H9 (cell line): ENCODE measurements at regions not wholly inside any gene's neighbourhood (a gene's known extent, or its start where the extent isn't known, plus 50 kb on each side); places are given as distances from the start of the nearest gene placed in this dataset.

Source experiments
- DNase-seq: peaks from one replicate; pipeline ENCODE4 v3.0.0-alpha.2; 2017
- H2AFZ ChIP-seq: one replicate; pipeline ENCODE4 v1.6.1; 2013; ENCODE audit warnings: mild to moderate bottlenecking, low read length, control low read depth, moderate library complexity
- H2AK5ac ChIP-seq: 2 replicates; pipeline ENCODE4 v1.6.1; 2013; ENCODE audit warnings: low read length, control low read depth, mixed read lengths; ENCODE audit not compliant: insufficient read length
- H2BK120ac ChIP-seq: one replicate; pipeline ENCODE4 v1.6.1; 2013; ENCODE audit warnings: low read depth, mild to moderate bottlenecking, low read length, control low read depth, inconsistent platforms; ENCODE audit not compliant: poor library complexity, severe bottlenecking
- H2BK12ac ChIP-seq: 2 replicates; pipeline ENCODE4 v1.6.1; 2013; ENCODE audit warnings: low read length, control low read depth, mixed read lengths, low read depth; ENCODE audit not compliant: insufficient read length
- H2BK15ac ChIP-seq: 2 replicates; pipeline ENCODE4 v1.6.1; 2013; ENCODE audit warnings: low read depth, low read length, control low read depth
- H2BK20ac ChIP-seq: one replicate; pipeline ENCODE4 v1.6.1; 2013; ENCODE audit warnings: low read depth, mild to moderate bottlenecking, low read length, control low read depth, inconsistent platforms; ENCODE audit not compliant: poor library complexity, severe bottlenecking
- H2BK5ac ChIP-seq: 2 replicates; pipeline ENCODE4 v1.6.1; 2013; ENCODE audit warnings: low read length, control low read depth, mixed read lengths; ENCODE audit not compliant: insufficient read length
- H3K14ac ChIP-seq: 2 replicates; pipeline ENCODE4 v1.6.1; 2013; ENCODE audit warnings: low read length, control low read depth; ENCODE audit not compliant: insufficient read depth
- H3K18ac ChIP-seq: 2 replicates; pipeline ENCODE4 v1.6.1; 2013; ENCODE audit warnings: low read depth, mild to moderate bottlenecking, mixed read lengths, low read length, control low read depth; ENCODE audit not compliant: insufficient read length
- H3K23ac ChIP-seq: 2 replicates; pipeline ENCODE4 v1.6.1; 2013; ENCODE audit warnings: low read length, control low read depth, mixed read lengths, low read depth; ENCODE audit not compliant: insufficient read length
- H3K23me2 ChIP-seq: 2 replicates; pipeline ENCODE4 v1.6.1; 2013; ENCODE audit warnings: low read depth, mild to moderate bottlenecking, mixed read lengths, low read length, control low read depth; ENCODE audit not compliant: insufficient read length, poor library complexity, severe bottlenecking
- H3K27ac ChIP-seq: 2 replicates; pipeline ENCODE4 v1.5.1; 2013; ENCODE audit warnings: low read length, control low read depth, mixed read lengths, low read depth; ENCODE audit not compliant: insufficient read length
- H3K27me3 ChIP-seq: 2 replicates; pipeline ENCODE4 v1.6.1; 2013; ENCODE audit warnings: low read length, control low read depth, inconsistent platforms; ENCODE audit not compliant: insufficient read depth
- H3K4ac ChIP-seq: 2 replicates; pipeline ENCODE4 v1.6.1; 2013; ENCODE audit warnings: low read depth, mild to moderate bottlenecking, control low read depth, inconsistent platforms, low read length, moderate library complexity
- H3K4me1 ChIP-seq: 2 replicates; pipeline ENCODE4 v1.6.1; 2013; ENCODE audit warnings: low read length, control low read depth, inconsistent platforms; ENCODE audit not compliant: insufficient read depth
- H3K4me2 ChIP-seq: 2 replicates; pipeline ENCODE4 v1.6.1; 2013; ENCODE audit warnings: low read length, control low read depth, mixed read lengths; ENCODE audit not compliant: insufficient read length, insufficient read depth
- H3K56ac ChIP-seq: 2 replicates; pipeline ENCODE4 v1.6.1; 2013; ENCODE audit warnings: low read depth, mild to moderate bottlenecking, mixed read lengths, low read length, control low read depth; ENCODE audit not compliant: insufficient read length
- H3K79me1 ChIP-seq: 2 replicates; pipeline ENCODE4 v1.6.1; 2013; ENCODE audit warnings: low read depth, mild to moderate bottlenecking, moderate library complexity, low read length, control low read depth, inconsistent platforms; ENCODE audit not compliant: insufficient read depth, poor library complexity, severe bottlenecking
- H3K79me2 ChIP-seq: 2 replicates; pipeline ENCODE4 v1.6.1; 2013; ENCODE audit warnings: low read length, control low read depth, inconsistent platforms; ENCODE audit not compliant: insufficient read depth
- H3K9ac ChIP-seq: 2 replicates; pipeline ENCODE4 v1.6.1; 2013; ENCODE audit warnings: low read length, control low read depth, mixed read lengths; ENCODE audit not compliant: insufficient read length; ENCODE audit errors: extremely low read depth
- H3K9me3 ChIP-seq: one replicate; pipeline ENCODE4 v1.6.1; 2013; ENCODE audit warnings: low read depth, low read length, inconsistent platforms; ENCODE audit not compliant: control insufficient read depth
- H3T11ph ChIP-seq: one replicate; pipeline ENCODE4 v1.6.1; 2013; ENCODE audit warnings: mild to moderate bottlenecking, low read length, control low read depth, inconsistent platforms
- H4K20me1 ChIP-seq: one replicate; pipeline ENCODE4 v1.6.1; 2013; ENCODE audit not compliant: control insufficient read depth, insufficient read length, insufficient read depth
- H4K5ac ChIP-seq: 2 replicates; pipeline ENCODE4 v1.6.1; 2013; ENCODE audit warnings: low read depth, mild to moderate bottlenecking, mixed read lengths, low read length, control low read depth; ENCODE audit not compliant: insufficient read length
- H4K8ac ChIP-seq: replicated peaks from 2 replicates; pipeline ENCODE4 v1.6.1; 2013; ENCODE audit warnings: low read length, control low read depth, mixed read lengths, low read depth; ENCODE audit not compliant: insufficient read length
- H4K91ac ChIP-seq: 2 replicates; pipeline ENCODE4 v1.6.1; 2013; ENCODE audit warnings: low read depth, mild to moderate bottlenecking, moderate library complexity, mixed read lengths, low read length, control low read depth; ENCODE audit not compliant: insufficient read length
- H3K27ac Mint-ChIP-seq, 3 experiments: 2 replicates in 2 of 3; 3 replicates in 1 of 3; pipeline ENCODE4 v1.8.0; 2020 to 2021; ENCODE audit warnings: mixed read lengths in 3 of 3, mild to moderate bottlenecking in 1 of 3, moderate library complexity in 1 of 3
- H3K27me3 Mint-ChIP-seq: 2 replicates; pipeline ENCODE4 v1.8.0; 2021; ENCODE audit warnings: low read depth, mild to moderate bottlenecking, moderate library complexity, mixed read lengths
- H3K36me3 Mint-ChIP-seq, 3 experiments: 2 replicates in 2 of 3; 3 replicates in 1 of 3; pipeline ENCODE4 v1.8.0; 2020 to 2021; ENCODE audit warnings: low read depth in 3 of 3, mixed read lengths in 3 of 3; ENCODE audit not compliant: insufficient read depth in 1 of 3
- H3K4me1 Mint-ChIP-seq, 2 experiments: 2 replicates each; pipeline ENCODE4 v1.8.0; 2020; ENCODE audit warnings: mixed read lengths in 2 of 2
- H3K4me3 Mint-ChIP-seq, 2 experiments: 2 replicates in 1 of 2; 3 replicates in 1 of 2; pipeline ENCODE4 v1.8.0; 2020 to 2021; ENCODE audit warnings: mild to moderate bottlenecking in 2 of 2, mixed read lengths in 2 of 2, moderate library complexity in 1 of 2
- H3K9me3 Mint-ChIP-seq, 2 experiments: 2 replicates in 1 of 2; 3 replicates in 1 of 2; pipeline ENCODE4 v1.8.0; 2020; ENCODE audit warnings: mild to moderate bottlenecking in 2 of 2, mixed read lengths in 2 of 2, moderate library complexity in 1 of 2
- CTCF ChIP-seq: fragments of 200-600 bp; sonication (generic); conservative IDR thresholded peaks from 3 replicates; pipeline ENCODE4 v1.8.0; 2021; ENCODE audit warnings: antibody characterized with exemption, mild to moderate bottlenecking
- WGBS: extraction: QIAGEN DNeasy Blood & Tissue Kit; methylation state at CpG from one replicate; pipeline ENCODE4 v1.1.7; 2013; ENCODE audit warnings: missing lambda C conversion rate, low lambda C conversion rate, mixed read lengths; ENCODE audit not compliant: insufficient read length; ENCODE audit errors: extremely low coverage; 5-methylcytosine and 5-hydroxymethylcytosine counted together

GRCh38 chr13:39226359-39226758, 188.1 kb downstream of the NHLRC3 start:
- Histone ChIP-seq H2BK15ac (no peak overlapping the region), H2AFZ (no peak overlapping the region), H3K14ac (no peak overlapping the region), H2BK120ac (no peak overlapping the region), H3K4me2 (no peak overlapping the region), H2BK20ac (no peak overlapping the region), H3K23ac (no peak overlapping the region), H2BK5ac (no peak overlapping the region), H3K9ac (no peak overlapping the region), H3K56ac (no peak overlapping the region), H3K4ac (no peak overlapping the region), H2BK12ac (no peak overlapping the region), H3K27ac (no peak overlapping the region), H3K79me1 (no peaks in the 10 kb centered on the region), H3K23me2 (no peaks in the 10 kb centered on the region), H2AK5ac (no peak overlapping the region), H4K8ac (no peak overlapping the region), H3K9me3 (no peaks in the 10 kb centered on the region), H3K4me1 (no peaks in the 10 kb centered on the region), H4K5ac (no peak overlapping the region), H3K18ac (no peak overlapping the region), H3T11ph (no peak overlapping the region), H4K91ac (no peak overlapping the region), H3K27me3 (no peaks in the 10 kb centered on the region), H3K79me2 (no peaks in the 10 kb centered on the region), H4K20me1 (no peaks in the 10 kb centered on the region)
- DNase-seq: no peak
- Mint-ChIP-seq H3K4me3 (no peak overlapping the region), H3K36me3 (no peaks in the 10 kb centered on the region; a peak in 1 of 7 replicates), H3K4me1 (peaks cover 0 to 5% of the 10 kb centered on the region in 2 experiments; a peak in 2 of 4 replicates), H3K9me3 (peaks cover 3 to 7% of the 10 kb centered on the region in 2 experiments; a peak in 3 of 5 replicates), H3K27me3 (no peaks in the 10 kb centered on the region), H3K27ac (no peak overlapping the region)
- TF ChIP-seq CTCF: no peak
- WGBS: no CpG with 5 or more reads among the region's 3 CpGs
